Sigmoid colon (tissue), 6 donors: ENCODE measurements at regions not wholly inside any gene's neighbourhood (a gene's known extent, or its start where the extent isn't known, plus 50 kb on each side); places are given as distances from the start of the nearest gene placed in this dataset.

Experiments used
- DNase-seq: peaks from one replicate; pipeline ENCODE4 v3.0.0-alpha.2; 2019
- H3K27ac ChIP-seq, 4 donors: fragments of 200-600 bp; sonication (generic); one replicate each; pipeline ENCODE4 v1.5.1; 2016 to 2019; ENCODE audit warnings: mild to moderate bottlenecking in 1 of 4
- H3K27me3 ChIP-seq, 3 donors: fragments of 200-600 bp; sonication (generic); one replicate each; pipeline ENCODE4 v1.5.1; 2019; ENCODE audit warnings: mild to moderate bottlenecking in 1 of 3
- H3K36me3 ChIP-seq, 4 donors: fragments of 200-600 bp; sonication (generic); one replicate each; pipeline ENCODE4 v1.5.1; 2016 to 2019
- H3K4me1 ChIP-seq, 4 donors: fragments of 200-600 bp; sonication (generic); one replicate each; pipeline ENCODE4 v1.5.1; 2017 to 2019
- H3K4me3 ChIP-seq, 4 donors: fragments of 200-600 bp; sonication (generic); one replicate each; pipeline ENCODE4 v1.5.1; 2017 to 2019; ENCODE audit warnings: mild to moderate bottlenecking in 2 of 4, moderate library complexity in 1 of 4
- H3K9me3 ChIP-seq, 4 donors: fragments of 200-600 bp in 3 of 4; sonication (generic) in 3 of 4; one replicate each; pipeline versions ENCODE4 v1.5.1 to v1.6.1; 2013 to 2019
- EP300 ChIP-seq, 4 donors: sonication (generic); formaldehyde crosslinking; IDR thresholded peaks; one replicate each; pipeline ENCODE4 v1.6.1; 2017; ENCODE audit warnings: antibody characterized with exemption in 4 of 4
- POLR2A ChIP-seq, 2 donors: fragments of 450-650 bp; IDR thresholded peaks; one replicate each; pipeline ENCODE4 v1.6.1; 2016; ENCODE audit warnings: antibody characterized with exemption in 2 of 2, mild to moderate bottlenecking in 2 of 2, moderate library complexity in 2 of 2
- POLR2AphosphoS5 ChIP-seq, 4 donors: sonication (generic); formaldehyde crosslinking; IDR thresholded peaks; one replicate each; pipeline ENCODE4 v1.6.1; 2017; ENCODE audit warnings: antibody characterized with exemption in 4 of 4
- WGBS, 2 donors: extraction: QIAGEN DNeasy Blood & Tissue Kit; methylation state at CpG; one replicate each; pipeline ENCODE4 v1.1.7; 2013; 5-methylcytosine and 5-hydroxymethylcytosine counted together
- intact Hi-C: fragments of 100-400 bp; cut with DNase I; formaldehyde crosslinking; loops from one replicate; pipeline ENCODE4 v1.15.1; 2023
- TF ChIP-seq, protein P1 (sequence below), 4 experiments: fragments of 450-650 bp in 3 of 4; fragments of 200-600 bp in 1 of 4; IDR thresholded peaks; one replicate each; pipeline ENCODE4 v1.5.1; 2016 to 2019; ENCODE audit warnings: antibody characterized with exemption in 4 of 4, mild to moderate bottlenecking in 3 of 4, moderate library complexity in 2 of 4
- donor health status: healthy with polysubstance abuse.
- donor health status: healthy.

GRCh38 chr5:99835791-99836190 lies 699.4 kb upstream of the FAM174A start:
- Histone ChIP-seq H3K27ac (no peak overlapping the region), H3K4me3 (no peak overlapping the region), H3K36me3 (no peaks in the 10 kb centered on the region), H3K27me3 (no peaks in the 10 kb centered on the region), H3K9me3 (no peaks in the 10 kb centered on the region), H3K4me1 (no peaks in the 10 kb centered on the region)
- DNase-seq, result no peak
- TF ChIP-seq, protein P1, sequence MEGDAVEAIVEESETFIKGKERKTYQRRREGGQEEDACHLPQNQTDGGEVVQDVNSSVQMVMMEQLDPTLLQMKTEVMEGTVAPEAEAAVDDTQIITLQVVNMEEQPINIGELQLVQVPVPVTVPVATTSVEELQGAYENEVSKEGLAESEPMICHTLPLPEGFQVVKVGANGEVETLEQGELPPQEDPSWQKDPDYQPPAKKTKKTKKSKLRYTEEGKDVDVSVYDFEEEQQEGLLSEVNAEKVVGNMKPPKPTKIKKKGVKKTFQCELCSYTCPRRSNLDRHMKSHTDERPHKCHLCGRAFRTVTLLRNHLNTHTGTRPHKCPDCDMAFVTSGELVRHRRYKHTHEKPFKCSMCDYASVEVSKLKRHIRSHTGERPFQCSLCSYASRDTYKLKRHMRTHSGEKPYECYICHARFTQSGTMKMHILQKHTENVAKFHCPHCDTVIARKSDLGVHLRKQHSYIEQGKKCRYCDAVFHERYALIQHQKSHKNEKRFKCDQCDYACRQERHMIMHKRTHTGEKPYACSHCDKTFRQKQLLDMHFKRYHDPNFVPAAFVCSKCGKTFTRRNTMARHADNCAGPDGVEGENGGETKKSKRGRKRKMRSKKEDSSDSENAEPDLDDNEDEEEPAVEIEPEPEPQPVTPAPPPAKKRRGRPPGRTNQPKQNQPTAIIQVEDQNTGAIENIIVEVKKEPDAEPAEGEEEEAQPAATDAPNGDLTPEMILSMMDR (IDR thresholded peaks at IDR 0.05), result no peak
- TF ChIP-seq POLR2A (IDR thresholded peaks at IDR 0.05), result no peak
- intact Hi-C loops, result no loop called here
- 94 to 97% methylated on average over 4 of the region's 4 CpGs for WGBS, 2 donors

DNA sequence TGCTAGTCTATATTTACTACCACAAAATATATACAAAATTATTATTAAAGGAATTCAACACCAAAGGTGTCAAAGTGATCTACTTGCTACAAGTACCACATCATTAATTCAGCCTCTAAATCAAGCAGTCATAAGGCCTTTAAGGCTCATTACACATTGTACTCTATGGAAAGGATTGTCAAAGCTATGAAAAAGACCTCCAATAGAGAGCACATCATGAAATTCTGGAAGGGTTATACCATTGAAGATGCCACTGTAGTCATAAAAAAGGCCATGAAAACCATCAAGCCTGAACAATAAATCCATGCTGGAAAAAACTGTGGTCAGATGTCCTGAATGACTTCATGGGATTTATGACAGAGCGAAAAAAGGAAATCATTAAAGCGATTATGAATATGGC lies 708.0 kb upstream of the FAM174A start:
- Histone ChIP-seq H3K36me3 (no peaks in the 10 kb centered on the region), H3K4me3 (no peak overlapping the region), H3K4me1 (no peaks in the 10 kb centered on the region), H3K27ac (no peak overlapping the region), H3K9me3 (no peaks in the 10 kb centered on the region), H3K27me3 (no peaks in the 10 kb centered on the region)
- intact Hi-C loops, result no loop called here
- TF ChIP-seq, protein P1 (IDR thresholded peaks at IDR 0.05), result no peak
- TF ChIP-seq EP300 (IDR thresholded peaks at IDR 0.05) (no peak), POLR2AphosphoS5 (IDR thresholded peaks at IDR 0.05) (no peak), POLR2A (IDR thresholded peaks at IDR 0.05) (no peak)
- no peak for DNase-seq
- 91 to 94% methylated on average over 2 of the region's 2 CpGs for WGBS, 2 donors

GRCh38 chr5:99817796-99818195 lies 717.4 kb upstream of the FAM174A start:
- no peak overlapping the region for H3K4me3 ChIP-seq
- H3K9me3 ChIP-seq, result no peaks in the 10 kb centered on the region
- H3K27ac ChIP-seq, result no peak overlapping the region
- intact Hi-C loops, result no loop called here
- DNase-seq, result no peak
- no peaks in the 10 kb centered on the region for H3K4me1 ChIP-seq
- TF ChIP-seq, protein P1 (IDR thresholded peaks at IDR 0.05), result no peak
- TF ChIP-seq POLR2AphosphoS5 (IDR thresholded peaks at IDR 0.05) (no peak), POLR2A (IDR thresholded peaks at IDR 0.05) (no peak), EP300 (IDR thresholded peaks at IDR 0.05) (no peak)
- no peaks in the 10 kb centered on the region for H3K36me3 ChIP-seq
- H3K27me3 ChIP-seq, result no peaks in the 10 kb centered on the region
- WGBS, 2 donors, result 87 to 94% methylated on average over 17 of the region's 17 CpGs

GRCh38 chr5:99814321-99815063 lies 720.7 kb upstream of the FAM174A start:
- H3K9me3 ChIP-seq, result no peaks in the 10 kb centered on the region
- DNase-seq, result no peak
- H3K27ac ChIP-seq, result no peak overlapping the region
- H3K36me3 ChIP-seq, result no peaks in the 10 kb centered on the region
- H3K4me1 ChIP-seq, result no peaks in the 10 kb centered on the region
- no peaks in the 10 kb centered on the region for H3K27me3 ChIP-seq
- 32 to 84% methylated on average over 3 of the region's 3 CpGs for WGBS, 2 donors
- no peak overlapping the region for H3K4me3 ChIP-seq
- TF ChIP-seq EP300 (IDR thresholded peaks at IDR 0.05) (no peak), POLR2AphosphoS5 (IDR thresholded peaks at IDR 0.05) (no peak), POLR2A (IDR thresholded peaks at IDR 0.05) (no peak)
- TF ChIP-seq, protein P1 (IDR thresholded peaks at IDR 0.05), result no peak
- intact Hi-C loops, result no loop called here
